G401 (cell line): ENCODE measurements at regions not wholly inside any gene's neighbourhood (a gene's known extent, or its start where the extent isn't known, plus 50 kb on each side); places are given as distances from the start of the nearest gene placed in this dataset.

Experiments
- DNase-seq: peaks from one replicate; pipeline ENCODE4 v3.0.0-alpha.2; 2015; ENCODE audit warnings: low spot score
- in situ Hi-C: cut with HindIII; loops from 2 replicates; pipeline ENCODE4 v1.10.0; 2016; ENCODE audit warnings: low sequenced_read_pairs, mixed read lengths

- peak; percentile 76 for DNase-seq
- in situ Hi-C loops, result no loop called here
These were observed 92.6 kb upstream of the ACTRT2 start for GRCh38 chr1:2928366-2929325.

DNA sequence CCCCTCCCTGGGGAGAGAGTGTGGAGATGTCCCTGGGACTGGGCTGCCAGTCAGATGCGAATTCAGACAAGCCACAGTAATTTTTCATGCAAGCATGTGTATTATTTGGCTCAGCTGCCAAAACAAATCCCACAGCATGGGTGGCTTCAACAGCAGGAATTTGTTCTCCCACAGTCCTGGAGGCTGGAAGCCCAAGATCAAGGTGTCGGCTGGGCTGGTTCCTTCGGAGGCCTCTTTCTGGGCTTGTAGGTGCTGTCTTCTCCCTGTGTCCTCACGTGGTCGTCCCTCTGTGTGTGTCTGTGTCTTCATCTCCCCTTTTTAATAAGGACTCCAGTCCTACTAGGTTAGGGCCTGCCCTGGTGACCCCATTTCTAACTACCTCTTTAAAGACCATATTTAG lies 91.9 kb upstream of the ACTRT2 start:
- in situ Hi-C loops, result no loop called here
- no peak for DNase-seq

- no peak for DNase-seq
- in situ Hi-C loops, result no loop called here
These were observed 91.1 kb upstream of the ACTRT2 start for GRCh38 chr1:2930016-2930815.

DNA sequence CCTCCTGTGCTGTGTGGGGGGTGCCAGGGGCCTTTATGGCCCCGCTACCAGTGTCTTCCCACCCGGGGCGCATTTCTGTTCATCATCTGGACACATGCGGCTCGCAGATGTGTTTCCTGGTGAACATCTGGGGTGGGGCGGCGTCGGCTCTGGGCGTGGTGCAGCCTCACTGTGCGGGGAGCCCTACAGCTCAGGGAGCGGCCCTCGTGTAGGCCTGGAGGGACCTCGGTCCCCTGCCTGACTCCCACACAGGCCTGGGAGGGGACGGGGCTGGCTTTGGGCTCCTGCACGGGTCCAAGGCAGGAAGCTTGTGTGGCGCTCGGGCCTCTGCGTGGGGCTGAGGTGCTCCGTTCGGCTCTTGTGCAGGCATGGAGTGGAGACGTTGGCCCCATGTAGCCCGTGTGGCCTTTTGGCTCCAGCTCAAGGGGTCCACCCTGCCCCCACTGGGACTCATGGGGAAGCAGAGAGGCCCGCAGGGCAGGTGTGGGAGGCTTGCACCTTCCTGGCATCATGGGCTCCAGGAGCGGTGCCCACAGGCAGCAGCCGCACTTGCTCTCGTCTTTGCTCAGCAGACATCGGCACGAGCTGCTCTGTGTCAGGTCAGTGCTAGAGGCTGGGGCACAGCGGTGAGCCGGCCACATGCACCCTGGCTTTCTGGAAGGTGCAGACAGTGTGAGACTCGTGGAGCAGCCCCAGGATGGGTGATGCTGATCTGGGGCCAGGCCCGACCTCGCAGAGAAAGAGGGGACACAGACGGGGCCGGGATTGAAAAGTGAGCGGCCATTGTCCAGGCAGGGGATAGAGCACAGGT lies 90.1 kb upstream of the ACTRT2 start:
- in situ Hi-C loops, result no loop called here

GRCh38 chr1:2931724-2932401 lies 89.4 kb upstream of the ACTRT2 start:
- in situ Hi-C loops, result no loop called here
- no peak for DNase-seq

More for the DNA sequence above, 90.1 kb upstream of the ACTRT2 start:
- DNase-seq, result no peak

DNA sequence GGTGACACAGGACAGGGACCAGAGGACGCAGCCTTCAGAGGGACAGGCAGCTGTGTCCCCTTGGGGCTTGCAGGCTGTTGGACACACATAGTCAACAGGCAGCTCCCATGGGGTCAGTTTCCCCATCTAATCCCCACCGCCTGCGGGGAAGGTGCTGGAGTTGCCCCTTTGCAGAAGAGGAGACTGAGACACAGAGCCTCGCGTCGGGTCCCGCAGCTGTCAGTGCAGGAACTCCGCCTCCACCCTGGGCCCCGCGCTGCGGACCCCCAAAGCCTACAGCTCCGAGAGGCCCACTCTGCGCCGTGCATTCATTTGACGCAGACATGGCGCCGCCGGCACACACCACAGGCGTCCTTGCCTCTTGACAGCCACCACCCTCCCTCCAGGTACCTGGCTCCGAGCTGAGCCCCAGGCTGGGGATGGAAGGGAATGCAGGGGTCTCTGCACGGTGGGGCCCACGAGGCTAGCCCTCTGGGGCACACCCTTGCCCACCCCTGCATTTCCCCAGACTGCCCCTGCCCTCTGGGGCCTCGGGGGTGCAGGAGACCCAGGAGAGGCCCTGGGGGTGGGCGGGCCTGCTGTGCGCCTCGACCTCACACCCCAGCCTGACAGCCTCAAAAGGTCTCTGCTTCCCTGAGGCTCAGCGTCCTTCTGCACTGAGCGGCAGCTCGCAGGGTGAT lies 88.5 kb upstream of the ACTRT2 start:
- in situ Hi-C loops, result no loop called here
- no peak for DNase-seq

DNA sequence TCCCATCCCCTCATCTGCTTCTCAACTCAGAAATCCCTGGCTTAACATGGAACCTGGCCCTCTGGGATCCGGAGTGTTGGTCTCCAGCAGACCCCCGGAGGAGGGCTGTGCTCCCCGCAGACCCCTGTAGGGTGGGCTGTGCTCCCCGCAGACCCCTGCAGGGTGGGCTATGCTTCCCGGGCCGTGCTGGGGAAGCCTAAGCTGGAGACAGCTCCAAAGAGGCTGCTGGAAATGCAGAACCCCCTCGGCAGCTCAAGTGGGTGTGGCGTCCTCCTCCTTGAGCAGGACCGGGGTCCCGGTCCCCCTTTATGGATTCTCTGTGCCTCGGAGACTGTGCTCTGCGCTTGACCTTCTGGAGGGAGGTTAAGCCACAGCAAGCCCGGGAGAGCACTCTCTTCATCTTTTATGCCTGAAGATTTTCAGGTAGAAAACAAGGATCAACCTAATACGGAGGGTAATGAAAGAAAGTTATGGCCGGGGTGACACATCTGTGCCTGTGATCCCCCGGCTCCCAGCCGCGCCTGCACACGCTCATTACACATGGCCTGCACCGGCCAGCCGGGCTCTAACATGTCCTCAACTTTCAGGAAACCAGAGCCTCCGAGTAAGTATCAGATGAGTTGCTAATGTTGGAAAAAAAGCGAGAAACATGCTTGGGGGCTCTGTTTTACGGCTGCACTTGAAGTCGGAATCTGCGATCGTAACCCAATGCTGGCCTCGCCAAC lies 87.7 kb upstream of the ACTRT2 start:
- in situ Hi-C loops, result no loop called here
- DNase-seq, result no peak

GRCh38 chr1:2934156-2934540 lies 87.1 kb upstream of the ACTRT2 start:
- in situ Hi-C loops, result no loop called here
- DNase-seq, result no peak

DNA sequence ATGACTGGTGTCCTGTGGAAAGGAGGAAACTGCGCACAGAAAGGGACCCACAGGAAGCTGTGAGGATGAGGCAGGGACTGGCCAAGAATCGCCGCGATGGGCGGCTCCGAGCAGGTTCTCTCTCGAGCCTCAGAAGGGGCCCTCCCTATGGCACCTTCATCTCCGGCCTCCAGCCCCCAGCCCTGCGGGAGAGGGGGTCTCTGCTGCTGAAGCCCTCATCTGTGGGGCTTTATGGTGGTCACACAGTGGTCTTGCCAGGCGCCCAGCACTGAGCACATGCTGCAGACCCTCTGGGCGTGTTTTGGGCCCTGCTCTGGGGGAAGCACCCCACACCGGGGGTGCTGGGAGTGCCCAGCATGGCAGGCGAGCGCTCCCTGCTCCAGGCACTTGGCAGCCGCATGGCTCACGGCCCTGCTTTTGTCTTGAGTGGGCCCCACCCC lies 86.6 kb upstream of the ACTRT2 start:
- in situ Hi-C loops, result no loop called here

DNA sequence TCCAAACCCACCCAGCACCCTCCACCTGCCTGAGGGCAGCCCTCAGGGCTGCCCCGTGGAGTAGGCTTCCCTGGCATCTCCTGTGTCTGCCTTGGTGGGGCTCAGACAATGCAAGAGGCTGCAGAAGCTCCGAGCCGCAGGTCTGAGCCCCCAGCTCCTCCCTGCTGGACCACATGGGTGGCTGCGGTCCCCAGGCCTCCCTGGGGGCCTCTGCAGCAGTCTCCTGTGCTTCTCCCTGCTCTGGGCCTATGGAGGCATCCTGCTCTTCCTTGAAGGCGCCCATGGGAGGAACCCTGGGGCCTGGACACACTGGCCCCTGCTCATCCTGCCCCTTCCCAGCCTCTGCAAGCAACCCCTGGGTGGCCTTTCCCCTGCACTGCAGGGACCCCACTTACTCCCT lies 86.1 kb upstream of the ACTRT2 start:
- no peak for DNase-seq
- in situ Hi-C loops, result no loop called here

More for the DNA sequence above, 86.6 kb upstream of the ACTRT2 start:
- no peak for DNase-seq

DNA sequence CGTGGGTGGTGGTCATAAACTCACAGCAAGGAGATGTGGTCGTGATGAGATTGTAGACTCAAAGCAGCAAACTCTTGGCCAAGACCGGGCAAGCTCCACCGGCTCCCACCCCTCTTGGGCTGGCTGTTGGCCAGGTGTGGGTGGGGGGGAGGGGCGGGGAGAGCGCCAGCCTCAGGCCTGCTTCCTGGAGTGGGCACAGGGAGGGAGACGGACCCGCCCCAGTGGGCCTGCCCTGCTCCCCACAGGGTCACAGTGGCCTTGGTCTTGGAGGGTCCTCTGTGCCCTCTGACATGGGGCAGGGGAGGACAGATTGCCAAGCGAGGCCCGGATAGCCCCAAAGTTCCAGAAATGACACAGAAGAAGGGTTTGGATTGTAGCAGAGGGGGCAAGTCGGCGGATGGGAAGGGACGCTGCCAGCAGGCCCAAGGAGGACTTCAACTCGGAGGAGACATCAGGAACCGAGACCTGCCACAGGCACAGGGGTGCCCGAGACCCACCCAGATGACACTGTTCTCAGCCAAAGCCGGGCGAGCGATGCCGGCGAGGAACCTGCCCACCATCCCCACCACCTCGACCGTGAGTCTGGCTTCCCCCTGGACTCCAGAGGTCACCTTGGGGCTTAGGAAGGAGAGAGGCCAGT lies 85.4 kb upstream of the ACTRT2 start:
- DNase-seq, result no peak
- in situ Hi-C loops, result no loop called here

DNA sequence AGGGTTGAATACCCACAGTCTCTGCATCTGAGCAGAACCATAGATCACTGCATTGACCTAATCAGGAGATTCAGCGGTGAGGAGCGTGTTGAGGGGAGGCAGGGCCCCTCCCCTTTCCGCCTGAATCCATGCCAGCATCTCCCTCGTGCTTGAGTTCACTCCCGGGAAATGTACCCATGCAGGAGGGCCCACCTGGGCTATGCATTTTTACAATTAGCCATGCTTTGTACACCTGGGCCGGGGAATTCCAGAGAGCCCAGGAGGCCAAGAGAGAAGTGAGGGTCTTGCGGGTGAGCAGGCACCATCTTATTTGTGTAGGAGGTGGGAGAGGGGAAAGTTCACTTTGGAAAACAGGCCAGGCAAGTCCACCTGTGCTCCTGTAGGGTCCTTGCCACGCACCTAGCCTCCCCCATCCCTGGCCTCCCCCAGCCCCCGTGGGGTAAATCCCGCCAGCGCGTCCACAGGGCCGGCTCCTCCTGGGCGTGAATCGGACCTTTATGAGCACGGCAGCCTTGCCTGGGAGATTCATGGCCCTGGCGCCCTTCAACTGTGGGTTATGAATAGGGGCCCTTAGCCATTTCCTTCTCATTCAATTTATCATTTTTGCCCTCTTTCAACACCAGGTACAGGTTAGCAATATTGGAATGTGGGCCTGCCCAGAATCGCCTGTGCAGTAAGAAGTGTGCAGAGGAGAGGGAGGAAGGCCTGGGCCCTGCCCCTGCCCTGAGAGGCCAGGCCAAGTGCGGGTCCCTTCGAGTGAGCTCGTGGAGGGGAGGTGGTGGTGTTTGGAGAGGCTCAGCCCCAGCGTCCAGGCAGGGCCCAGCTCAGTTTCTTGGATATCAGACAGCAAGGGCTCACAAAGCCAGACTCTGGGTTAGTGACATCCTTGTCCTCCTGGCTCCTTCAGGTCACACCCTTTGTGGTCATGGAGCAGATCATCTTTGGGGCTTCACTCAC lies 84.4 kb upstream of the ACTRT2 start:
- in situ Hi-C loops, result no loop called here
- no peak for DNase-seq

GRCh38 chr1:2937805-2938204 lies 83.5 kb upstream of the ACTRT2 start:
- in situ Hi-C loops, result no loop called here

DNA sequence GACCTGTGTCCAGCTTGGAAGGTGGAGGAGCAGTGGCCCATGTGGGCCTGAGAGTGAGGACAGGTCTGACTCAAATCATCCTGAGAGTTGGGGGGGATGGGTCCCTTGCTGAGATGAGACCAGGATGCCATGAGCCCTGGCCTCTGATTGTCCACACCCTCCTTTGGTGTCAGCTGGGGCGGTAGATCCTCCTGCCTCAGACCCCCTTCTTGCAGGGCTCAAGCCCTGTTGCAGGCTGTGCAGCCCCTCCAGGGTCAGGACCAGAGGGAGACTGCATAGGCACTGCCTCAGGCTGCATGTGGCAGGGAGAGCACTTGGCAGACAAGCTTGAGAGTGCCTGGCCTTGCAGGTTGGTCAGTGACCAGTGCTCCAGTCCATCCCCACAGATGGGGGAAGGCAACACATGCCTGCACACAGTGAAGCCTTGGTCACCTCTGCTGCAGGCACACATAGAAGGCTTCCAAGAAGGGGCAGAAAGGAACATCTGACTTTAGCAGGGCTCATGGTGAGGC lies 82.2 kb upstream of the ACTRT2 start:
- DNase-seq, result no peak
- in situ Hi-C loops, result no loop called here

More at GRCh38 chr1:2937805-2938204, 83.5 kb upstream of the ACTRT2 start:
- no peak for DNase-seq

GRCh38 chr1:2940178-2940577 lies 81.1 kb upstream of the ACTRT2 start:
- no peak for DNase-seq
- in situ Hi-C loops, result no loop called here

DNA sequence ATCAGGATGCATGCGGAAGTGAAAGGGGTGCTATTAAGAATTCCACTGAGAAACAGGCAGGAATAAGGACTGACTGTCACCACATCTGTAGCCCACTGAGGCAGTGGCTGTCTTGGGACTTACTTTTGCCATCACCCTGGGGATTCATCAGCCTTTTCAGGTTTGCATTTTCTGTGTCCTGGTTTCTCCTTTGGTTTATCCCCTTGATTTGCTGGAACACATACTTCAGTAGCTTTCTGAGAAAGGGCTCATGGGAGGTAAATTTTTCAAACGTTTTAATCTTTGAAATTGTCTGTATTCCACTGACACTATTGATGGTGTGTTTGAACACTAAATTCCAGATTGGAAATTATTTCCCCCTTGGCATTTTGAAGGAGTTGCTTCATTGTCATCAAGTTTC lies 80.2 kb upstream of the ACTRT2 start:
- in situ Hi-C loops, result no loop called here
- DNase-seq, result no peak
